ENCODE measurements at regions not wholly inside any gene's neighbourhood (a gene's known extent, or its start where the extent isn't known, plus 50 kb on each side); places are given as distances from the start of the nearest gene placed in this dataset.

GRCh38 chr20:60967431-60968316 lies 284.4 kb upstream of the CDH4 start:
- no peak for TF ChIP-seq CTCF (IDR thresholded peaks at IDR 0.05)
- TF ChIP-seq POLR2A (IDR thresholded peaks at IDR 0.05), result no peak

Measured in uterus (tissue), 2 donors.